ENCODE measurements at regions not wholly inside any gene's neighbourhood (a gene's known extent, or its start where the extent isn't known, plus 50 kb on each side); places are given as distances from the start of the nearest gene placed in this dataset.
"Not testable (repeated sequence)": the region's sequence is repeated elsewhere in the genome, so short reads cannot be mapped to it uniquely, and the experiment has no call there.

DNA sequence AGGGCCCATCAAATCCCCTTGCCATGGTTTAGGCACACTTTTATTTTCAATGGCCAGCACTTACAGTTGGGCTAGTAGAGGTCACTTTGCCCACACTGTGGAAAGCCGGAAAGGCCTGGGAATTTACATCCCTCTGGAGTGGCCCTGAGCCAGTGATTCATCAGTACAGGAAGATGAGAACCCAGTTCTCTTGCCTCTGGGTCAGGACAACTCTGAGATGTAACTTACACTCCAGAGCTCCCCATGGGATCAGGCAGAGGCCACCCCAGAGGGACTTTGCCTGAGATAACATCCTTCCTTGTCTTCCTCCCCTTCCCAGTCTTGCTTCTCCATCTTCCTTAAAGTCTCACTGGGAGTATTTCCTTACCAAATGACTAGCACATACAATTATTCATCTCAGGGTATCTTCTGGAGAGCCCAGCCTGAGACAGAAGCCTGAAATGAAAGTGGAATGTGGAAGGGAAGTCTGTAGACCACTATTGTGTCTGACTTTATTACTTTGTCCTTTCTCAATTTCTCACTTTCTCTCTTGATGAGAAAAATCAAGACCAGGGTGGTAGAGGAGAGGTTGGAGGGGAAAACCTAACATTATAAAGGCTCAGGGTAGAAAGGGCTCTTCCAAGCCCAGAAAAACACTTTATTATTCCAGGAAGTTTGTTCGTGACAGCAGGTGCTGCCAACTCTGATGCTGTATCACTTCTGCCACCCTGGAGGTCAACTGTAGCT lies 220.8 kb downstream of the ZNF621 start:
- DNase-seq, result no peak
- Mint-ChIP-seq H3K4me1 (no peaks in the 10 kb centered on the region), H3K36me3 (no peaks in the 10 kb centered on the region)

DNA sequence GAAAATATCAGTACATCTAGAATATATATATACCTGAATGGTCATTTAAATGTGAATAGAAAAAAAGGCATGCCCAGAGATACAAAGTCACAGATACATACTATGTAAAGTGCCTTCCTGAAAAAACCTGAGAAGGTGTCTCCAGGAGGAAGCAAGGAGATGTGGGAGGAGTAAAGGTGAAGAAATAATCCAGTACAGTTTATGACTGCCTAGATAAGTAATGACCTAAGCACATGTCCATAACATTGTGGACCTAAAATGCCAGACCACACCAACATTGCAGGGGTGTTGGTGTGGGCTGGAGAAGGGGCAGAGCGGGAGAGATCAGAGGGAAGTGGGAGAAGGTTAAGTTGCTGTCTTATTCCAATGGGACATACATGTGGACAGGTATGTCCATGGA lies 226.9 kb downstream of the ZNF621 start:
- POLR2A ChIA-PET, result no interaction called here
- DNase-seq, result no peak
- Mint-ChIP-seq H3K27ac (no peak overlapping the region), H3K27me3 (peaks cover 6 to 36% (median 21%) of the 10 kb centered on the region in 5 donors), H3K36me3 (peaks cover 0 to 7% (median 0%) of the 10 kb centered on the region in 3 donors), H3K4me1 (no peaks in the 10 kb centered on the region), H3K4me3 (no peak overlapping the region), H3K9me3 (peaks cover 0 to 4% (median 0%) of the 10 kb centered on the region in 9 donors)
- ATAC-seq, result no peak

More for the DNA sequence above, 220.8 kb downstream of the ZNF621 start:
- Mint-ChIP-seq H3K27ac (no peak overlapping the region), H3K27me3 (peaks cover 6 to 30% (median 9%) of the 10 kb centered on the region in 5 donors), H3K9me3 (no peaks in the 10 kb centered on the region), H3K4me3 (no peak overlapping the region)
- ATAC-seq, result no peak
- POLR2A ChIA-PET, result no interaction called here

DNA sequence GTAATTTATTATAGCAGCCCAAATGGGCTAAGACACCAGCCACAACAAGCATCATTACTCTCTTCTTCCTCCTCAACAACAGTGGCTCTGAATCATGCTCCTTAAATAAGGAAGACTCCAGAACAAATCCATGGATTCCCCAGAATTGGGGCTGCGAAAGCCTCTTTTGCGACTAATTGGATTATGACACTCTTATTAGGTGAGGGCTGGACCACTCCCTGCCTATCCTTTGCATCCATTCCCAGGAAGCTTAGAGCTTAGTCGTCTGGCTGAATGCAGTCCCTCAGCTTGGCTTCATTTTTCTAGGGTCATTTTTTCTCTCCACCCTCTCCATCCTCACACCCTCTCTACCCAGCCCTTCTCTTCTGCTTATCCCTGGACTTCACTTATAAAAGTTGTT lies 227.7 kb downstream of the ZNF621 start:
- ATAC-seq (no peak), DNase-seq (no peak)
- Mint-ChIP-seq H3K4me3 (no peak overlapping the region), H3K36me3 (peaks cover 0 to 7% (median 0%) of the 10 kb centered on the region in 3 donors), H3K27me3 (peaks cover 7 to 36% (median 20%) of the 10 kb centered on the region in 5 donors), H3K4me1 (no peaks in the 10 kb centered on the region), H3K27ac (no peak overlapping the region), H3K9me3 (peaks cover 0 to 4% (median 0%) of the 10 kb centered on the region in 9 donors)
- POLR2A ChIA-PET, result no interaction called here

DNA sequence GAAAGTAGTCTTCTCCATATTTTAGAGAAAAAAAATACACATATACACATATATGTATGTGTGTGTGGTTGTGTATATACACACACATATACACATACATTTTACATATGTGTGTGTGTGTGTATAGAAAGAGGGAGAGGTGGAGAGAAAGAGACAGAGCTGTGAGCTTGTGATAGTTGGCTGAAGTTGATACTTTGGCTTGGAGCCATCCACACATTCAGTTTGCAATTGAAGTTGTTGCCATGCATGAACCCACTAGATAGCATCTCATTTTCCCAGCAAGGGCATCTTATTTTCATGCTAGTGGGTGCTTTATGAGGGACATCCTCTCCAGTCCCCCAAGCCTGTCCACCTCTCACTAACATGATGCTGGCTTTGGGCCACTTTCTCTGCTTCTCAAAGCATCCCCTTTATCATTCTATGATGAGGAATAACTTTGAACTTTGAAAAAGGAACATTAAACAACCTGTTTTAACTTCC lies 228.6 kb downstream of the ZNF621 start:
- Mint-ChIP-seq H3K36me3 (peaks cover 0 to 7% (median 0%) of the 10 kb centered on the region in 3 donors), H3K4me3 (no peak overlapping the region), H3K27me3 (peaks cover 9 to 36% (median 18%) of the 10 kb centered on the region in 5 donors), H3K27ac (no peak overlapping the region), H3K4me1 (no peaks in the 10 kb centered on the region), H3K9me3 (peaks cover 0 to 4% (median 0%) of the 10 kb centered on the region in 9 donors)
- DNase-seq (no peak), ATAC-seq (no peak)
- POLR2A ChIA-PET, result no interaction called here

DNA sequence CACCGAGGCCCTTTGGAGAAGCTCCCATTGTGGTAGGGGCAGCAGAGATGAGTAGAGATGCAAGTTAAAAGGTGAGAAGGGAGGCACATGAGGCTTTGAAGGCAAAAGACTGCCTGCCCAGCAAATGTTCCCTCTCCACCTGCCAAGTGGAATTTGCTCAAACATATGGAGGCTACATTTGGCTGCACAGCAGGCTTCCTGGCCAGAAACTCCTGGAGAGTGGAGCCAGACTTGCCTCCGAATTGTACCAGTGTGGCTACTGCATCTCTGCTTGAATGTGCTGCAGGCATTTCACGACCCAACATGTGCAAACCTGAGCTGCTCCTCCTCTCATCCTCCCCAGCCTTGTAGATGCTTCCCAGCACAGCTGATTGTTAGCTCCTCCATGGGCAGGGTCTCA lies 229.2 kb downstream of the ZNF621 start:
- Mint-ChIP-seq H3K27ac (no peak overlapping the region), H3K4me3 (no peak overlapping the region), H3K9me3 (peaks cover 0 to 4% (median 0%) of the 10 kb centered on the region in 9 donors), H3K4me1 (no peaks in the 10 kb centered on the region), H3K27me3 (peaks cover 9 to 36% (median 18%) of the 10 kb centered on the region in 5 donors), H3K36me3 (peaks cover 0 to 7% (median 0%) of the 10 kb centered on the region in 3 donors)
- no peak for DNase-seq
- no peak for ATAC-seq
- POLR2A ChIA-PET, result no interaction called here

DNA sequence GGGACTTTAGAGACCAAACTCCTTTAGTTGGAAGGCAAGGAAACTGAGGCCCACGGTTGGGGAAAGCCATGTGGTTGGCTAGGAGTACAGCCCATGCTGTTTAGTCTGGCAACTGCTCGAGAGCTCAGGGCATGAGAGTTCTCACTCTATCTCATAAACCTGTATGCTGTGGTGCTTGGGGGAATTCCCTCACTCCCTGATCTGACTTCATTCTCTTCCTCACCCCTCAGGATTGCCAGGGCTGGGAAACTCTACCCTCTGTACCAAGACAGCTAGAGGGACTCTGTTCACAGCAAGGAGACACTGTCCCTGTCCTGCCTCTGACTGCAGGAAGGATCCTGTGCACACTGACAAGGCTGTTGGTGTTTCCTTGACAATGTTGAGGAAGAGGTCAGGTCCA lies 230.2 kb downstream of the ZNF621 start:
- Mint-ChIP-seq H3K27me3 (peaks cover 7 to 31% (median 18%) of the 10 kb centered on the region in 5 donors), H3K36me3 (peaks cover 0 to 7% (median 0%) of the 10 kb centered on the region in 3 donors), H3K4me3 (no peak overlapping the region), H3K27ac (no peak overlapping the region), H3K9me3 (peaks cover 0 to 4% (median 0%) of the 10 kb centered on the region in 9 donors), H3K4me1 (no peaks in the 10 kb centered on the region)
- ATAC-seq (no peak), DNase-seq (no peak)
- POLR2A ChIA-PET, result no interaction called here

DNA sequence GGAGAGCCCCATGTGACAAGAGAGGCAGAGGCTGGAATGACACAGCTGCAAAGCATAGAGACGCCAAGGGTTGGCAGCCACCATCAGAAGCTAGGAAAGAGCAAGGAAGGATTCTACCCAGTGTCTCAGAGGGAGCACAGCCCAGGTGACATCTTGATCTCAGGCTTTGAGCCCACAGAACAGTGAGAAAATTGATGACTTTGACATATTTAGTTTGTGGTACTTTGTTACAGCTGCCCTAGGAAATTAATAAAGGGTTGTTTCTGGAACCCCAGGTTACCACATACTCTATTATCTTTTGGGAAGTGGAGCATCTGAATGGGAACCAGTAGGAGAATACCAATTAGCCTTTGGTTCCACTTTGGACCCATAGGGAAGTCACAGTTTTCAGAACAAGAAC lies 231.7 kb downstream of the ZNF621 start:
- H3K36me3 Mint-ChIP-seq, result peaks cover 0 to 7% (median 0%) of the 10 kb centered on the region in 3 donors
- H3K4me3 Mint-ChIP-seq, result no peak overlapping the region
- DNase-seq (no peak), ATAC-seq (no peak)
- no peak overlapping the region for H3K27ac Mint-ChIP-seq
- no peaks in the 10 kb centered on the region for H3K4me1 Mint-ChIP-seq
- H3K9me3 Mint-ChIP-seq, result peaks cover 0 to 10% (median 6%) of the 10 kb centered on the region in 9 donors
- POLR2A ChIA-PET, result no interaction called here
- peaks cover 9 to 24% (median 14%) of the 10 kb centered on the region in 5 donors for H3K27me3 Mint-ChIP-seq

DNA sequence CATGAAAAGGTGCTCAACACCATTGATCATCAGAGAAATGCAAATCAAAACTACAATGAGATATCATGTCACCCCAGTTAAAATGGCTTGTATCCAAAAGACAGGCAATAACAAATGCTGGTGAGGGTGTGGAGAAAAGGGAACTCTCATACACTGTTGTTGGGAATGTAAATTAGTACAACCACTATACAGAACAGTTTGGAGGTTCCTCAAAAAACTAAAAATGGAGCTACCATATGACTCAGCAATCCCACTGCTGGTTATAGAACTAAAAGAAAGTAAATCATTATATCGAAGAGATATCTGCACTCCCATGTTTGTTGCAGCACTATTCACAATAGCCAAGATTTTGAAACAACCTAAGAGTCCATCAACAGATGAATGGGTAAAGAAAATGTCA lies 238.0 kb downstream of the ZNF621 start:
- H3K4me1 Mint-ChIP-seq, ATAC-seq, H3K4me3 Mint-ChIP-seq, DNase-seq, H3K27ac Mint-ChIP-seq, POLR2A ChIA-PET, H3K36me3 Mint-ChIP-seq: not testable (repeated sequence)
- peaks cover 0 to 28% (median 11%) of the 10 kb centered on the region in 9 donors for H3K9me3 Mint-ChIP-seq
- H3K27me3 Mint-ChIP-seq, result peaks cover 1 to 20% (median 5%) of the 10 kb centered on the region in 5 donors

DNA sequence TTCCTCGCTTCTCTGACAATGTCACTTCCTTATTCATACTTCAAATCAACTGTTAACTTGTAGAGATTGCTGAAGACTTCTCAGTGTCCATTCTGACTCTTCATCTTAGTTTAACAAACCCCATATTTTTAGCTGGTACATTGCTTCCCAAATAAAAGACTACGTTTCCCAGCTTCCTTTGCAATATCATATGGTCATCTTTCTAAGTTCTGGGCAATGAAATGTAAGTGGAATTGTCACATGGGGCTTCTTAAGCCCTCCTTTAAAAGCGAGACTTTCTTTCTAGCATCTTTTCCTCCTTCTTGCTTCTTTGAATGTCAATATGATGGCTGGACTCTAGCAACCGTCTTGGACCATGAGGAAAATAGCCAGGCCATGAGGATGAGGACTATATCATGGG lies 239.0 kb downstream of the ZNF621 start:
- peaks cover 0 to 18% (median 5%) of the 10 kb centered on the region in 5 donors for H3K27me3 Mint-ChIP-seq
- peaks cover 0 to 2% (median 0%) of the 10 kb centered on the region in 4 donors for H3K4me1 Mint-ChIP-seq
- DNase-seq (no peak), ATAC-seq (no peak)
- POLR2A ChIA-PET, result no interaction called here
- peaks cover 0 to 28% (median 11%) of the 10 kb centered on the region in 9 donors for H3K9me3 Mint-ChIP-seq
- no peaks in the 10 kb centered on the region for H3K36me3 Mint-ChIP-seq
- H3K27ac Mint-ChIP-seq, result no peak overlapping the region
- H3K4me3 Mint-ChIP-seq, result no peak overlapping the region

DNA sequence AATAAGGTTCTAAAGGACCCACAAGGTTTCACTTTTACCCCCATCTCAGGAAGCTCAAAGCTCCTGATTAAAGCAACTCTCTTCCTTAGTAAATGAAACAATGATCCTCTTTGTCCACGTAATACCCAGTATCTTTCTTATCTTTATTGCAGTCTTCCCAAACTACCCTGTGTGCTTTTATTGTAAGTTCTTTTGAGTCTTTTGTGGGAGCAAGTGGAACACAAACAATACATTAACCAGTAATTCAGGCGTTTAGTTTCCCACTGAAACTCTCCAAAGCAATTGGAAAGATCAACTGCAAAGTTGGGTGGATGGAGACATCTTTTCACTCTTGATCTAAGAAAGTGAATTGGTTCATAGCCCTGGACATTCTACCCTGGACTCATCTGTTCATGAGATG lies 240.0 kb downstream of the ZNF621 start:
- Mint-ChIP-seq H3K4me3 (no peak overlapping the region), H3K9me3 (peaks cover 0 to 28% (median 11%) of the 10 kb centered on the region in 9 donors), H3K4me1 (peaks cover 0 to 3% (median 0%) of the 10 kb centered on the region in 4 donors), H3K27me3 (peaks cover 0 to 18% (median 5%) of the 10 kb centered on the region in 5 donors), H3K36me3 (no peaks in the 10 kb centered on the region), H3K27ac (no peak overlapping the region)
- no peak for DNase-seq
- POLR2A ChIA-PET, result no interaction called here
- ATAC-seq, result no peak

DNA sequence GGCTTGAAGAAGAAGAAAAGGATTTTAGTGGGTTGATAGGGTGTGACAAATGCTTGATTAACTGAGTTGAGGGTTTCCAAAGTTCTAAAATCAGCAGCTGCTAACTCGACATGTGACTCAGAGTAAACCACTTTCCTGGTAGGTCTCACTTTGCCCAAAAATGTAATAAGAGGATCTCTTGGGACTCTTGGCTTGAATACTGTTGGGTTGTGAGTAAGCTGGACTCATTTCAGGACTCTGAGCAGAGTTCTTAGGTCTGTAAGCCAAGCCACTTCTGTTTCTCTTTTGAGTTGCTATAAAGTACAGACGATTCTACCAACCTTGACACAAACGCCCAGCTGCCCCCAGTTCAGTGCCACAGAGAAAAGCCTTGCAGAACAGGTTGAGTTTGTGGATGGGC lies 241.1 kb downstream of the ZNF621 start:
- Mint-ChIP-seq H3K36me3 (no peaks in the 10 kb centered on the region), H3K4me1 (peaks cover 0 to 7% (median 1%) of the 10 kb centered on the region in 4 donors), H3K27me3 (peaks cover 0 to 18% (median 6%) of the 10 kb centered on the region in 5 donors), H3K27ac (no peak overlapping the region), H3K4me3 (no peak overlapping the region), H3K9me3 (peaks cover 0 to 26% (median 9%) of the 10 kb centered on the region in 9 donors)
- no peak for ATAC-seq
- POLR2A ChIA-PET, result no interaction called here
- no peak for DNase-seq

DNA sequence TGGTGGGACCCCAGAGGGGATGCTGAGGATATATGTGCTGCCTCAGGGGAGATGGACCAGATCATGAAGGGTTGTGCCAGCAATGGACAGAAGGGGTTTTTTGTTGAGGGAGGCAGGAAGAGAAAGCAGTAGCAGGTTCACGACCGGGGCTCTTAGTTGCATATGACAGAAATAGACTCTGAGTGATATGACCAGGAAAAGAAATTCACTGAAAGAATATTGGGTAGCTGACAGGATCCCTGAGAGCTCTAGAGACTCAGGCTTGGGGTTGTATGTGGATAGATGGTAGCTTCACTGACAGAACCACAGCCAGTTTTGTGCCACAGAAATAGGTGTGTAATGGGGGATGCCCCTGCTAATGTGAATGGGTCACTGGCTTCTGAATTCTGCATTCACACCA lies 241.6 kb downstream of the ZNF621 start:
- ATAC-seq, result no peak
- H3K36me3 Mint-ChIP-seq, result no peaks in the 10 kb centered on the region

DNA sequence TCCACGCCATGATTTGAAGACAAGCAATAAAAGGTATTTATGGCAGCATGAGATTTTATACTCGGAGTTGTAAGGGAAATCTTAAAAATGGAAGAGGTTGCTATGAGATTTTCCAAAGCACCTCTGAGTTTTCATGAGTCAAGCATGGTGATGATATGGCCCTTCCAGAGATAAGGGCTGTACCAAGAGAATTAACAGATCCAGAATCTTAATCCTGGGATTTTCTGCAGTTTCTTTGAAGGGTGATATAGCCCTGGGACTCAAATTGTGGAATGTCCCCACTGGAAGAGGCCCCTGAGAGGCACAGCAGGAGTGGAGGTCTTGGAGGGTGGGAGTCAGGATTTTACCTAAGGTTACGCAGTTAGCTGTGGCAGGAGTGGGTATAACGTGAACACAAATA lies 243.3 kb downstream of the ZNF621 start:
- POLR2A ChIA-PET, result no interaction called here
- H3K4me3 Mint-ChIP-seq, result no peak overlapping the region
- peaks cover 0 to 18% (median 9%) of the 10 kb centered on the region in 5 donors for H3K27me3 Mint-ChIP-seq
- no peaks in the 10 kb centered on the region for H3K36me3 Mint-ChIP-seq
- peaks cover 0 to 5% (median 1%) of the 10 kb centered on the region in 9 donors for H3K9me3 Mint-ChIP-seq
- no peak overlapping the region for H3K27ac Mint-ChIP-seq
- no peak for ATAC-seq
- H3K4me1 Mint-ChIP-seq, result peaks cover 0 to 7% (median 1%) of the 10 kb centered on the region in 4 donors
- no peak for DNase-seq

More for the DNA sequence above, 241.6 kb downstream of the ZNF621 start:
- Mint-ChIP-seq H3K27me3 (peaks cover 0 to 18% (median 6%) of the 10 kb centered on the region in 5 donors), H3K27ac (no peak overlapping the region), H3K4me3 (no peak overlapping the region), H3K9me3 (peaks cover 0 to 20% (median 7%) of the 10 kb centered on the region in 9 donors), H3K4me1 (peaks cover 0 to 7% (median 1%) of the 10 kb centered on the region in 4 donors)
- no peak for DNase-seq
- POLR2A ChIA-PET, result no interaction called here
